ENCODE measurements at regions not wholly inside any gene's neighbourhood (a gene's known extent, or its start where the extent isn't known, plus 50 kb on each side); places are given as distances from the start of the nearest gene placed in this dataset.

GRCh38 chr1:218679391-218679790 lies 334.3 kb downstream of the TGFB2 start:
- Histone ChIP-seq H3K9me2 (replicated peaks; ENCODE audit: insufficient read depth, low read length) (no peaks in the 10 kb centered on the region; the same call in 1 of the 2 replicates), H3K36me3 (ENCODE audit: low read length) (no peaks in the 10 kb centered on the region), H3K79me2 (ENCODE audit: insufficient read depth, low read length) (no peaks in the 10 kb centered on the region), H3K4me3 (ENCODE audit: insufficient read depth, low read length, poor library complexity, severe bottlenecking) (no peak overlapping the region), H3K27ac (ENCODE audit: low read depth, low read length) (no peak overlapping the region), H4K20me1 (ENCODE audit: low read depth, low read length) (no peaks in the 10 kb centered on the region), H3F3A (ENCODE audit: insufficient read depth) (no peaks in the 10 kb centered on the region), H3K9me3 (ENCODE audit: insufficient read depth, low read length) (no peaks in the 10 kb centered on the region), H3K9ac (ENCODE audit: low read length) (no peak overlapping the region), H2AFZ (ENCODE audit: low read depth, low read length, severe bottlenecking) (no peak overlapping the region), H3K4me2 (ENCODE audit: low read depth, low read length, poor library complexity, severe bottlenecking) (no peak overlapping the region), H3K27me3 (ENCODE audit: low read length) (no peaks in the 10 kb centered on the region)
- no peak for TF ChIP-seq CTCF (IDR thresholded peaks at IDR 0.05; ENCODE audit: insufficient read depth, low read length, poor library complexity, severe bottlenecking)
- no peak for TF ChIP-seq EZH2phosphoT487 (conservative IDR thresholded peaks at IDR 0.05; ENCODE audit: low read length)

GRCh38 chr1:218679988-218680748 lies 335.0 kb downstream of the TGFB2 start:
- no peaks in the 10 kb centered on the region; the same call in 1 of the 2 replicates for H3K9me2 ChIP-seq (replicated peaks; ENCODE audit: insufficient read depth, low read length)
- H3K4me2 ChIP-seq (ENCODE audit: low read depth, low read length, poor library complexity, severe bottlenecking) = no peak overlapping the region
- no peaks in the 10 kb centered on the region for H3K36me3 ChIP-seq (ENCODE audit: low read length)
- no peak overlapping the region for H3K9ac ChIP-seq (ENCODE audit: low read length)
- no peaks in the 10 kb centered on the region for H3F3A ChIP-seq (ENCODE audit: insufficient read depth)
- TF ChIP-seq CTCF (IDR thresholded peaks at IDR 0.05; ENCODE audit: insufficient read depth, low read length, poor library complexity, severe bottlenecking) (no peak), EZH2phosphoT487 (conservative IDR thresholded peaks at IDR 0.05; ENCODE audit: low read length) (no peak)
- no peaks in the 10 kb centered on the region for H4K20me1 ChIP-seq (ENCODE audit: low read depth, low read length)
- H3K4me3 ChIP-seq (ENCODE audit: insufficient read depth, low read length, poor library complexity, severe bottlenecking) = no peak overlapping the region
- H3K79me2 ChIP-seq (ENCODE audit: insufficient read depth, low read length) = no peaks in the 10 kb centered on the region
- H3K27ac ChIP-seq (ENCODE audit: low read depth, low read length) = no peak overlapping the region
- no peak overlapping the region for H2AFZ ChIP-seq (ENCODE audit: low read depth, low read length, severe bottlenecking)
- H3K9me3 ChIP-seq (ENCODE audit: insufficient read depth, low read length) = no peaks in the 10 kb centered on the region
- no peaks in the 10 kb centered on the region for H3K27me3 ChIP-seq (ENCODE audit: low read length)

- Histone ChIP-seq H3K36me3 (ENCODE audit: low read length) (no peaks in the 10 kb centered on the region), H3K9me2 (replicated peaks; ENCODE audit: insufficient read depth, low read length) (no peaks in the 10 kb centered on the region; the same call in none of the 2 replicates), H3F3A (ENCODE audit: insufficient read depth) (no peaks in the 10 kb centered on the region), H3K4me2 (ENCODE audit: low read depth, low read length, poor library complexity, severe bottlenecking) (no peak overlapping the region), H3K27me3 (ENCODE audit: low read length) (no peaks in the 10 kb centered on the region), H2AFZ (ENCODE audit: low read depth, low read length, severe bottlenecking) (no peak overlapping the region), H3K4me3 (ENCODE audit: insufficient read depth, low read length, poor library complexity, severe bottlenecking) (no peak overlapping the region), H3K27ac (ENCODE audit: low read depth, low read length) (no peak overlapping the region), H3K9me3 (ENCODE audit: insufficient read depth, low read length) (no peaks in the 10 kb centered on the region), H3K79me2 (ENCODE audit: insufficient read depth, low read length) (no peaks in the 10 kb centered on the region), H3K9ac (ENCODE audit: low read length) (no peak overlapping the region), H4K20me1 (ENCODE audit: low read depth, low read length) (no peaks in the 10 kb centered on the region)
- TF ChIP-seq EZH2phosphoT487 (conservative IDR thresholded peaks at IDR 0.05; ENCODE audit: low read length) (no peak), CTCF (IDR thresholded peaks at IDR 0.05; ENCODE audit: insufficient read depth, low read length, poor library complexity, severe bottlenecking) (no peak)
Observed at GRCh38 chr1:218683242-218683641, 338.1 kb downstream of the TGFB2 start.
